HEK293 (cell line): ENCODE measurements at regions not wholly inside any gene's neighbourhood (a gene's known extent, or its start where the extent isn't known, plus 50 kb on each side); places are given as distances from the start of the nearest gene placed in this dataset.

Source experiments
- CTCF ChIA-PET: fragments of 350-600 bp; formaldehyde crosslinking; extraction: SDS; loops from one replicate; lab custom pipeline; 2021; ENCODE audit warnings: antibody characterized with exemption; lab: Yijun Ruan, JAX
- POLR2A ChIA-PET: fragments of 300-600 bp; formaldehyde crosslinking; extraction: SDS; loops from one replicate; lab custom pipeline; 2020; ENCODE audit warnings: antibody characterized with exemption, inconsistent platforms; lab: Yijun Ruan, JAX
- H3K27ac ChIP-seq: fragments of 200-500 bp; sonication (Bioruptor generic); 2 replicates; pipeline ENCODE4 v1.5.1; 2014; ENCODE audit warnings: low read depth, low read length, control low read depth, inconsistent platforms; ENCODE audit errors: extremely low read depth
- H3K36me3 ChIP-seq, 2 experiments: fragments of 200-500 bp in 1 of 2; sonication (Bioruptor generic) in 1 of 2; 1 replicate in 1 of 2; 2 replicates in 1 of 2; pipeline ENCODE4 v1.5.1; 2014 to 2017; ENCODE audit warnings: inconsistent platforms in 2 of 2, low read length in 2 of 2; ENCODE audit not compliant: control insufficient read depth in 2 of 2, insufficient read depth in 1 of 2
- H3K4me1 ChIP-seq: fragments of 200-500 bp; sonication (Bioruptor generic); 2 replicates; pipeline ENCODE4 v1.5.1; 2014; ENCODE audit warnings: mild to moderate bottlenecking, low read length, inconsistent platforms; ENCODE audit not compliant: control insufficient read depth, insufficient read depth
- H3K4me3 ChIP-seq: 2 replicates; pipeline ENCODE4 v1.5.1; 2011; ENCODE audit warnings: low read depth, mild to moderate bottlenecking, control low read depth, low read length, moderate library complexity
- H3K9me3 ChIP-seq: fragments of 200-500 bp; sonication (Bioruptor generic); 2 replicates; pipeline ENCODE4 v1.5.1; 2014; ENCODE audit warnings: low read depth, low read length, inconsistent platforms; ENCODE audit not compliant: control insufficient read depth, insufficient read depth
- GLI4 ChIP-seq: fragments of 450-650 bp; formaldehyde crosslinking; IDR thresholded peaks from 2 replicates; pipeline ENCODE4 v1.5.1; 2016; ENCODE audit warnings: missing biosample characterization, missing genetic modification characterization
- GLIS1 ChIP-seq: fragments of 450-650 bp; formaldehyde crosslinking; IDR thresholded peaks from 2 replicates; pipeline ENCODE4 v1.5.1; 2016; ENCODE audit warnings: missing biosample characterization, missing genetic modification characterization
- IKZF3 ChIP-seq: fragments of 450-650 bp; IDR thresholded peaks from 2 replicates; pipeline ENCODE4 v1.5.0; 2018; ENCODE audit warnings: missing biosample characterization, mild to moderate bottlenecking, missing genetic modification characterization, moderate library complexity
- KLF8 ChIP-seq: fragments of 450-650 bp; formaldehyde crosslinking; IDR thresholded peaks from 2 replicates; pipeline ENCODE4 v1.5.1; 2016; ENCODE audit warnings: missing biosample characterization, missing genetic modification characterization
- PRDM1 ChIP-seq: fragments of 450-650 bp; formaldehyde crosslinking; IDR thresholded peaks from 2 replicates; pipeline ENCODE4; 2016; ENCODE audit warnings: missing biosample characterization, missing genetic modification characterization
- ZEB2 ChIP-seq: fragments of 450-650 bp; formaldehyde crosslinking; IDR thresholded peaks from 2 replicates; pipeline ENCODE4 v1.5.1; 2016; ENCODE audit warnings: missing biosample characterization, missing genetic modification characterization
- ZNF114 ChIP-seq: fragments of 450-650 bp; formaldehyde crosslinking; IDR thresholded peaks from 2 replicates; pipeline ENCODE4 v1.5.0; 2017; ENCODE audit warnings: missing biosample characterization, missing genetic modification characterization
- ZNF169 ChIP-seq: fragments of 450-650 bp; formaldehyde crosslinking; IDR thresholded peaks from 2 replicates; pipeline ENCODE4 v1.5.1; 2016; ENCODE audit warnings: missing biosample characterization, missing genetic modification characterization
- ZNF324 ChIP-seq: fragments of 450-650 bp; formaldehyde crosslinking; IDR thresholded peaks from 2 replicates; pipeline ENCODE4 v1.5.1; 2016; ENCODE audit warnings: missing biosample characterization, missing genetic modification characterization
- ZNF335 ChIP-seq: fragments of 450-650 bp; formaldehyde crosslinking; conservative IDR thresholded peaks from 2 replicates; pipeline ENCODE4 v1.5.1; 2016; ENCODE audit warnings: missing biosample characterization, missing genetic modification characterization
- ZNF354C ChIP-seq: fragments of 450-650 bp; formaldehyde crosslinking; IDR thresholded peaks from 2 replicates; pipeline ENCODE4 v1.5.1; 2016; ENCODE audit warnings: missing biosample characterization, missing genetic modification characterization, low read depth, borderline replicate concordance
- ZNF391 ChIP-seq: fragments of 450-650 bp; formaldehyde crosslinking; IDR thresholded peaks from 2 replicates; pipeline ENCODE4 v1.5.1; 2016; ENCODE audit warnings: low read depth, missing biosample characterization, missing genetic modification characterization, borderline replicate concordance
- ZNF394 ChIP-seq: fragments of 450-650 bp; formaldehyde crosslinking; IDR thresholded peaks from 2 replicates; pipeline ENCODE4 v1.5.1; 2016; ENCODE audit warnings: missing biosample characterization, missing genetic modification characterization, mild to moderate bottlenecking, moderate library complexity, borderline replicate concordance
- ZNF416 ChIP-seq: fragments of 450-650 bp; formaldehyde crosslinking; IDR thresholded peaks from 2 replicates; pipeline ENCODE4 v1.5.1; 2016; ENCODE audit warnings: missing biosample characterization, missing genetic modification characterization
- ZNF426 ChIP-seq: fragments of 450-650 bp; formaldehyde crosslinking; IDR thresholded peaks from 2 replicates; pipeline ENCODE4 v1.5.1; 2017; ENCODE audit warnings: missing biosample characterization, missing genetic modification characterization, mild to moderate bottlenecking, inconsistent platforms, moderate library complexity
- ZNF549 ChIP-seq: fragments of 450-650 bp; IDR thresholded peaks from 2 replicates; pipeline ENCODE4 v1.5.1; 2018; ENCODE audit warnings: missing biosample characterization, missing genetic modification characterization, mild to moderate bottlenecking, inconsistent platforms, moderate library complexity
- ZNF626 ChIP-seq: fragments of 450-650 bp; sonication (Bioruptor Pico); formaldehyde crosslinking; IDR thresholded peaks from 2 replicates; pipeline ENCODE4 v1.5.1; 2018; ENCODE audit warnings: missing biosample characterization, missing genetic modification characterization, inconsistent platforms
- ZNF664 ChIP-seq: fragments of 450-650 bp; formaldehyde crosslinking; IDR thresholded peaks from 2 replicates; pipeline ENCODE4 v1.5.1; 2016; ENCODE audit warnings: missing biosample characterization, missing genetic modification characterization
- ZNF707 ChIP-seq: fragments of 450-650 bp; formaldehyde crosslinking; IDR thresholded peaks from 2 replicates; pipeline ENCODE4 v1.5.1; 2016; ENCODE audit warnings: missing biosample characterization, missing genetic modification characterization
- ZNF792 ChIP-seq: fragments of 450-650 bp; formaldehyde crosslinking; IDR thresholded peaks from 2 replicates; pipeline ENCODE4 v1.5.1; 2016; ENCODE audit warnings: missing biosample characterization, missing genetic modification characterization
- ZSCAN16 ChIP-seq: fragments of 450-650 bp; formaldehyde crosslinking; IDR thresholded peaks from 2 replicates; pipeline ENCODE4 v1.5.1; 2016; ENCODE audit warnings: missing biosample characterization, missing genetic modification characterization
- TF ChIP-seq, protein P1 (sequence below): fragments of 450-650 bp; formaldehyde crosslinking; IDR thresholded peaks from 2 replicates; pipeline ENCODE4 v1.5.1; 2016; ENCODE audit warnings: missing biosample characterization, missing genetic modification characterization
- TF ChIP-seq, protein P2 (sequence below): fragments of 450-650 bp; formaldehyde crosslinking; IDR thresholded peaks from 2 replicates; pipeline ENCODE4 v1.5.1; 2016; ENCODE audit warnings: missing biosample characterization, missing genetic modification characterization
- TF ChIP-seq, protein P3 (sequence below): fragments of 450-650 bp; formaldehyde crosslinking; IDR thresholded peaks from 2 replicates; pipeline ENCODE4 v1.5.1; 2016; ENCODE audit warnings: missing biosample characterization, missing genetic modification characterization
- TF ChIP-seq, protein P4 (sequence below): fragments of 450-650 bp; IDR thresholded peaks from 2 replicates; pipeline ENCODE4 v1.5.1; 2018; ENCODE audit warnings: missing biosample characterization, missing genetic modification characterization
- TF ChIP-seq, protein P5 (sequence below): fragments of 450-650 bp; formaldehyde crosslinking; IDR thresholded peaks from 2 replicates; pipeline ENCODE4 v1.5.1; 2017; ENCODE audit warnings: missing biosample characterization, missing genetic modification characterization
- TF ChIP-seq, protein P6 (sequence below): fragments of 450-650 bp; formaldehyde crosslinking; IDR thresholded peaks from 2 replicates; pipeline ENCODE4 v1.5.1; 2016; ENCODE audit warnings: missing biosample characterization, missing genetic modification characterization

DNA sequence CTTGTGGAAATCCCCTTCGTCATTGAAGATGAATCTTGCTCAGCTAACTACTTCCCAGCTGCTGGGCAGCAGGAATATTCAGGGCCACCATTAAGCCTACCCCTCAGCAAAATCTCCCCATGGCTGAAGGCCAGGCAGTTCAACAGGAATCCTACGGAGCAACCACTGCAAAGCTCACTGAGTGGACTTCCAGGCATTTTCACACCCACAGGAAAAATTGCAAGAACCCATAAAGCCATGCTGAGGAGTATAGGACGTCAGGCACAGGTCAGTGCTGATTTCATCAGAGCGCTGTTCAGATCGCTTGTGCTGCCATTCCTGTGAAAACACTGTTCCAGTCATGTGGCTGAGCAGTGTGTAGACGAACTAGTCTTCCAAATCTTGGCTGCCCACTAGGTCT is 134.8 kb upstream of the TACR1 start:
- CTCF ChIA-PET, result interaction anchor here (1.2 kb wide), 1 partner anchor 33 kb away, joined by 3 read pairs; no protein-coding TSS in a partner anchor
- Histone ChIP-seq H3K4me1 (no peaks in the 10 kb centered on the region), H3K27ac (no peak overlapping the region), H3K4me3 (no peak overlapping the region), H3K36me3 (no peaks in the 10 kb centered on the region), H3K9me3 (no peaks in the 10 kb centered on the region)
- POLR2A ChIA-PET, result no interaction called here
- TF ChIP-seq, protein P1, sequence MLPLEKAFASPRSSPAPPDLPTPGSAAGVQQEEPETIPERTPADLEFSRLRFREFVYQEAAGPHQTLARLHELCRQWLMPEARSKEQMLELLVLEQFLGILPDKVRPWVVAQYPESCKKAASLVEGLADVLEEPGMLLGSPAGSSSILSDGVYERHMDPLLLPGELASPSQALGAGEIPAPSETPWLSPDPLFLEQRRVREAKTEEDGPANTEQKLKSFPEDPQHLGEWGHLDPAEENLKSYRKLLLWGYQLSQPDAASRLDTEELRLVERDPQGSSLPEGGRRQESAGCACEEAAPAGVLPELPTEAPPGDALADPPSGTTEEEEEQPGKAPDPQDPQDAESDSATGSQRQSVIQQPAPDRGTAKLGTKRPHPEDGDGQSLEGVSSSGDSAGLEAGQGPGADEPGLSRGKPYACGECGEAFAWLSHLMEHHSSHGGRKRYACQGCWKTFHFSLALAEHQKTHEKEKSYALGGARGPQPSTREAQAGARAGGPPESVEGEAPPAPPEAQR (tag by site-specific recombination), result no peak
- no peak for TF ChIP-seq ZNF549 (tag by site-specific recombination)
- TF ChIP-seq ZNF707, result no peak
- TF ChIP-seq PRDM1 (tag by site-specific recombination), result no peak
- TF ChIP-seq ZNF354C (tag by site-specific recombination), result no peak
- TF ChIP-seq ZNF792 (tag by site-specific recombination), result no peak
- no peak for TF ChIP-seq ZNF114 (tag by site-specific recombination)
- TF ChIP-seq, protein P2, sequence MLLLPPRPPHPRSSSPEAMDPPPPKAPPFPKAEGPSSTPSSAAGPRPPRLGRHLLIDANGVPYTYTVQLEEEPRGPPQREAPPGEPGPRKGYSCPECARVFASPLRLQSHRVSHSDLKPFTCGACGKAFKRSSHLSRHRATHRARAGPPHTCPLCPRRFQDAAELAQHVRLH (tag by site-specific recombination), result no peak
- TF ChIP-seq ZEB2 (tag by site-specific recombination), result no peak
- TF ChIP-seq ZNF664, result no peak
- TF ChIP-seq, protein P3, sequence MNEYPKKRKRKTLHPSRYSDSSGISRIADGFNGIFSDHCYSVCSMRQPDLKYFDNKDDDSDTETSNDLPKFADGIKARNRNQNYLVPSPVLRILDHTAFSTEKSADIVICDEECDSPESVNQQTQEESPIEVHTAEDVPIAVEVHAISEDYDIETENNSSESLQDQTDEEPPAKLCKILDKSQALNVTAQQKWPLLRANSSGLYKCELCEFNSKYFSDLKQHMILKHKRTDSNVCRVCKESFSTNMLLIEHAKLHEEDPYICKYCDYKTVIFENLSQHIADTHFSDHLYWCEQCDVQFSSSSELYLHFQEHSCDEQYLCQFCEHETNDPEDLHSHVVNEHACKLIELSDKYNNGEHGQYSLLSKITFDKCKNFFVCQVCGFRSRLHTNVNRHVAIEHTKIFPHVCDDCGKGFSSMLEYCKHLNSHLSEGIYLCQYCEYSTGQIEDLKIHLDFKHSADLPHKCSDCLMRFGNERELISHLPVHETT (tag by site-specific recombination), result no peak
- no peak for TF ChIP-seq IKZF3 (tag by site-specific recombination)
- TF ChIP-seq ZNF169, result no peak
- TF ChIP-seq, protein P4, sequence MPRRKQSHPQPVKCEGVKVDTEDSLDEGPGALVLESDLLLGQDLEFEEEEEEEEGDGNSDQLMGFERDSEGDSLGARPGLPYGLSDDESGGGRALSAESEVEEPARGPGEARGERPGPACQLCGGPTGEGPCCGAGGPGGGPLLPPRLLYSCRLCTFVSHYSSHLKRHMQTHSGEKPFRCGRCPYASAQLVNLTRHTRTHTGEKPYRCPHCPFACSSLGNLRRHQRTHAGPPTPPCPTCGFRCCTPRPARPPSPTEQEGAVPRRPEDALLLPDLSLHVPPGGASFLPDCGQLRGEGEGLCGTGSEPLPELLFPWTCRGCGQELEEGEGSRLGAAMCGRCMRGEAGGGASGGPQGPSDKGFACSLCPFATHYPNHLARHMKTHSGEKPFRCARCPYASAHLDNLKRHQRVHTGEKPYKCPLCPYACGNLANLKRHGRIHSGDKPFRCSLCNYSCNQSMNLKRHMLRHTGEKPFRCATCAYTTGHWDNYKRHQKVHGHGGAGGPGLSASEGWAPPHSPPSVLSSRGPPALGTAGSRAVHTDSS (tag by site-specific recombination), result no peak
- TF ChIP-seq, all 188 proteins: peak for 0

DNA sequence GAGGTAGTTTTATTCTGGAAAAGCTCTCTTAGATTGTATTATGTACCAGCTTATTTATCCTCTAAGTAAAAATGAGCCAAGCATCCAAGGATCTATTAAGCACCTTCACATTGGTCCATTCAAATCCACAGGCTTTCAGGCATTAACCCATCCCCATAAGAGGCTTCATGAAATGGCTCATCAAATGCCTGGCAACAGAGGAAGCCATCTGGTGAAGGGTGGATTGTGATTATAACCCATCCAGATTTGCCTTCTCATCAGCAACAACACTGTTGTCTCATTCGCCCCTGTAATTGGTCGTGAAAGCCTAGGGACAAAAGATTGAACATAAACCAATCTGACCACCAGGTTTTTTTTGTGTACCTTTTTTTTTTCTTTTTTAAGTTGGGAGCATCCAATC is 134.3 kb upstream of the TACR1 start:
- Histone ChIP-seq H3K36me3 (no peaks in the 10 kb centered on the region), H3K27ac (no peak overlapping the region), H3K9me3 (no peaks in the 10 kb centered on the region), H3K4me3 (no peak overlapping the region), H3K4me1 (no peaks in the 10 kb centered on the region)
- CTCF ChIA-PET, result interaction anchor here (1.2 kb wide), 1 partner anchor 33 kb away, joined by 3 read pairs; no protein-coding TSS in a partner anchor
- POLR2A ChIA-PET, result no interaction called here
- no peak for TF ChIP-seq GLI4 (tag by site-specific recombination)
- TF ChIP-seq ZNF416, result no peak
- no peak for TF ChIP-seq ZNF324 (tag by site-specific recombination)
- TF ChIP-seq, protein P5, sequence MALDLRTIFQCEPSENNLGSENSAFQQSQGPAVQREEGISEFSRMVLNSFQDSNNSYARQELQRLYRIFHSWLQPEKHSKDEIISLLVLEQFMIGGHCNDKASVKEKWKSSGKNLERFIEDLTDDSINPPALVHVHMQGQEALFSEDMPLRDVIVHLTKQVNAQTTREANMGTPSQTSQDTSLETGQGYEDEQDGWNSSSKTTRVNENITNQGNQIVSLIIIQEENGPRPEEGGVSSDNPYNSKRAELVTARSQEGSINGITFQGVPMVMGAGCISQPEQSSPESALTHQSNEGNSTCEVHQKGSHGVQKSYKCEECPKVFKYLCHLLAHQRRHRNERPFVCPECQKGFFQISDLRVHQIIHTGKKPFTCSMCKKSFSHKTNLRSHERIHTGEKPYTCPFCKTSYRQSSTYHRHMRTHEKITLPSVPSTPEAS (tag by site-specific recombination), result no peak
- no peak for TF ChIP-seq ZNF391 (tag by site-specific recombination)
- TF ChIP-seq ZNF335 (tag by site-specific recombination), result no peak
- TF ChIP-seq ZNF626 (tag by site-specific recombination), result no peak
- TF ChIP-seq ZNF426 (tag by site-specific recombination), result no peak
- TF ChIP-seq, protein P3 (tag by site-specific recombination), result no peak
- no peak for TF ChIP-seq ZSCAN16 (tag by site-specific recombination)
- TF ChIP-seq ZNF394 (tag by site-specific recombination), result no peak
- no peak for TF ChIP-seq KLF8 (tag by site-specific recombination)
- TF ChIP-seq GLIS1 (tag by site-specific recombination), result no peak
- TF ChIP-seq, protein P6, sequence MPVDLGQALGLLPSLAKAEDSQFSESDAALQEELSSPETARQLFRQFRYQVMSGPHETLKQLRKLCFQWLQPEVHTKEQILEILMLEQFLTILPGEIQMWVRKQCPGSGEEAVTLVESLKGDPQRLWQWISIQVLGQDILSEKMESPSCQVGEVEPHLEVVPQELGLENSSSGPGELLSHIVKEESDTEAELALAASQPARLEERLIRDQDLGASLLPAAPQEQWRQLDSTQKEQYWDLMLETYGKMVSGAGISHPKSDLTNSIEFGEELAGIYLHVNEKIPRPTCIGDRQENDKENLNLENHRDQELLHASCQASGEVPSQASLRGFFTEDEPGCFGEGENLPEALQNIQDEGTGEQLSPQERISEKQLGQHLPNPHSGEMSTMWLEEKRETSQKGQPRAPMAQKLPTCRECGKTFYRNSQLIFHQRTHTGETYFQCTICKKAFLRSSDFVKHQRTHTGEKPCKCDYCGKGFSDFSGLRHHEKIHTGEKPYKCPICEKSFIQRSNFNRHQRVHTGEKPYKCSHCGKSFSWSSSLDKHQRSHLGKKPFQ (tag by site-specific recombination), result no peak
